HG02981 (cell line): ENCODE measurements at regions not wholly inside any gene's neighbourhood (a gene's known extent, or its start where the extent isn't known, plus 50 kb on each side); places are given as distances from the start of the nearest gene placed in this dataset.

Experiments used
- ATAC-seq: cut with Tn5 transposase; IDR thresholded peaks from one replicate; pipeline ENCODE4 v1.9.1; 2021; ENCODE audit warnings: mild to moderate bottlenecking, moderate library complexity; ENCODE audit not compliant: unreplicated experiment

- ATAC-seq = no peak
Measured at GRCh38 chr5:168209997-168210396, 81.4 kb upstream of the WWC1 start.

DNA sequence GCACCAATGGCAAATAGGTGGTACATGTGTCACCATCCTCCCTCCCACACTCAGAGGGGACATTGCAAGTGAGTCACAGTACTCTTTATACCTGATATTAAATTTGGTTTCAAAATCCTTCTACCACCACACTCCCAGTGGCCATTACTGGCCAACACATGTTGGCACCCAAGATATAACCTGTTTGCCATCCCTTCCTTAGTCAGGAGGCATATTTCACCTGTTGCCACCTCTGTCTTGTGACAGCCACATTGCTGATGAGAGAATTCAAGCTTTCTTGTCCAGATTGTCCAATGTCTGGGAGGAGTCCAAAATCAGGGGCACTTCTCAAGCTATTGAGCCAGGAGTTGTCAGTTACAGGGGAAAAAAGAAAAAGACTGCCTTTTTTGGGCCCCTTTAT lies 80.2 kb upstream of the WWC1 start:
- no peak for ATAC-seq

GRCh38 chr5:168211936-168212335 lies 79.5 kb upstream of the WWC1 start:
- no peak for ATAC-seq

DNA sequence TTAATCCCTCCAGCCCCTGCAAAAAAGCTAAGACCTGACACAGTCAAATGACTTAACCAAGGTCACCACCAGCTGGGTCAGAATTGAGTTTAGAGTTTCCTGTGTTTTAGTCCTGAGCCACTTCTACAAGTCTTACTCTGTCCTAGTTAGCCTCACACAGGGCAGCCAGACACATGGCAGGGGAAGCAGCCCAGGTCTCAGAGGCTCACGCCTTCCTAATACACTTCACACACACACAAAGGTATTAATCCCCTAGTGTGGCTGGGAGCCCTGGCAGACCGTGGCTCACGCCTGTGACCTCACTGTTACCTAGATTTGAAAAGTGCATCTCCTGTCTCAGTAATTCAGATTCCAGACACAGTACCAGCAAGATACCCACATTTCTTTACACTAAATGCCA lies 77.4 kb upstream of the WWC1 start:
- ATAC-seq = no peak

- no peak for ATAC-seq
Measured at GRCh38 chr5:168214886-168215285, 76.6 kb upstream of the WWC1 start.

- no peak for ATAC-seq
Measured at GRCh38 chr5:168215646-168216045, 75.8 kb upstream of the WWC1 start.

DNA sequence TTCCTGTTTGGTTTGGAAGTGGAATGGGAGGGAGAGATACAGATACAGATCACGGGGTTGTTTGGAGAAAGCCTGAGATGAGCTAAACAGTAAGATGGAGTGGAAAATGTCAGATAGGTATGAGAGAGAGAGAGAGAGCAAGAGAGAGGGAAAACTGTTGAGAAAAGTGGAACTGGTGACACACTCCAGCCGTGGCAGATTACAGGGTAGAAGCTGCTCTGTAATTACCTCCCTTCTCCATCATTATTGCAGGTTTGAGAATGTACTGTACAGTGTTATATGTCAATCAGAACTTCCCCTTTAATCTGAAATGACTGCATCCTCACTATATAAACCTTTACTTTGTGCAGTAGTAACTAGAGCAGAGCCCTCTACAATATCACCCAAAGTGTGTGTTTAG lies 74.5 kb upstream of the WWC1 start:
- no peak for ATAC-seq

- ATAC-seq = no peak
Measured at GRCh38 chr5:168217497-168217896, 73.9 kb upstream of the WWC1 start.

DNA sequence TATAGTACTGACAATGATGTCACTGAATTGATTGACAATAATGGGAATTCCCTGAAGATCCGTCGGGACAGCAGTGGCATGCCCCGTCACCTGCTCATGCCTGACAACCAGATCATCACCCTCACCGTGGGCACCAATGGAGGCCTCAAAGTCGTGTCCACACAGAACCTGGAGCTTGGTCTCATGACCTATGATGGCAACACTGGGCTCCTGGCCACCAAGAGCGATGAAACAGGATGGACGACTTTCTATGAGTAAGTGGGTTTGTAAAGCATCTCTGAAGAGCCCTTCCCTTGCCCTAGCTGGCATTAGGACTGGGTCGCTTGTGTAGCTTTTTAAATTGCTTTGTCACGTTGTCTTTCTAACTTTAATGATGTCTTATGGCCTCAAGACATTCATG lies 72.7 kb upstream of the WWC1 start:
- no peak for ATAC-seq

- peak; percentile 83 for ATAC-seq
Measured at GRCh38 chr5:168219515-168220410, 71.7 kb upstream of the WWC1 start.

GRCh38 chr5:168224085-168224484 lies 67.4 kb upstream of the WWC1 start:
- no peak for ATAC-seq

- ATAC-seq = no peak
Measured at GRCh38 chr5:168226012-168226411, 65.4 kb upstream of the WWC1 start.

DNA sequence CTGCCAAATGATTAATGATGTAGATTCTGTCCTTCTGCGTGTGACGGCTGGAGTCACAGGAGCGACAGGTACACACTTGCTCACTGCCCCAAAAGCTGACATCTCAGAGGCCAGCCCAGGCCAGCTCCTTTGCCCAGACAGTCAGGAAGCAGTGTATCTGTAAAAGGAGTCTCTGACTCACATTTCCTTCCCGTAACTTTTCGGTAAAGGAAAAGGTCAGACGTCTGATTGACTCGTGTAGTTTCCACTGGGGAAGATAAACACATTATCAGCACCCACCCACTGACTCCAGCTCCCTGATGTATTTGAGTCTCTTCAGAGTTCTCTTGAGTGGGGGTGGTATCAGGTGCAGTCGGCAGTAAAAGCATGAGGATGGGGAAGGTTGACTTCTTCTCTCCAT lies 64.4 kb upstream of the WWC1 start:
- no peak for ATAC-seq

GRCh38 chr5:168227973-168228615 lies 63.4 kb upstream of the WWC1 start:
- peak; percentile 98 for ATAC-seq

DNA sequence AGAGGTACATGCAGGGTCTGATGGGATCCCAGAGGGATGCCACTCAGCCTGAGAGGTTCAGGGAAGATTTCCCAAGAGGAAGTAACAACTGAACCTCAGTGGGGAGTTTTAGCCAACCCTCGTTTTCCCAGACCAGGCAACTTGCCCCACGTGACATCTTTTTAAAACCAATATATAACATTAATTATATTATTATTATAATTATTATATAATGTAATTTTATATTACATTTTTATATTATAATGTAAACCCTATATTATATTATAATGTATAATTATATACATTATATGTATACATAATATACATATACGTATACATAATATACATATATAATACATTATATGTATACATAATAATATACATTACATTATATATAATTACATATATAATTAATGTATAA lies 62.8 kb upstream of the WWC1 start:
- no peak for ATAC-seq

DNA sequence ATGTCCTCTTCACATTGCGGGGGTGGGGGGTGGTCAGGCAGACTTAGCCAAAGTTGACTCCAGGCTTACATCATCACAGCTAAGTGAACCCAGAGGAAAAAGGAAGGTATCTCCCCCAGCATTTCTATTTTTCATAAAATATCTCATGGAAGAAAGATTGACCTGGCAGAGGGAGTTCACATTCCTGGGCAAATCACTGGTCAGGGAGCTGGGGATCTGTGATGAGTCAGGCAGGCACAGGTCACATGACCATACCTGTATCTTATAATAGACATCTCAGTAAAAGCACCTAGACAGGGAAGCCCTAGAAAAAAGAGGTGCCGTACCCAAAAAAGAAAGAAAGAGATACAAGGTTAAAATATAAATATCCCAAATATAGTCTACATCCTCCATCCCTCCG lies 57.3 kb upstream of the WWC1 start:
- no peak for ATAC-seq

GRCh38 chr5:168238463-168238862 lies 53.0 kb upstream of the WWC1 start:
- ATAC-seq = no peak

DNA sequence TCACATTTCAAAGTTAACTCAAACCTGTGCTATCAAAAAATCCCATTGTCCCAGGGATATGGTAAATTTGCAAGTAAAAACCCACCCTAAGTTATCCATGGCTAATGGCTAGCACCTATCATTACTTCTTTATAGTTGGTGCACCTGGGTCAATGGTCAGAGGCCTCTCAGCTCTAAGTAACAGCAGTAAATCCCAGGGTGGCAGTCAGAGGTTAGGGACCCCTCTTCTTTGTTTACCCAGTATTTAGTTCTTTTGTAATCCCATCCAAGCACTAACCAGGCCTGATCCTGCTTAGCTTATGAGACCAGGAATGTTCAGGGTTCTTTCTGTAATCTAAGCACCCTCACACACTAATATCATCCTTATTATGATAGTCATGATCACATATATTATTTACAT lies 52.1 kb upstream of the WWC1 start:
- ATAC-seq = no peak
